OCI-LY1 (cell line): ENCODE measurements at regions not wholly inside any gene's neighbourhood (a gene's known extent, or its start where the extent isn't known, plus 50 kb on each side); places are given as distances from the start of the nearest gene placed in this dataset.

ENCODE experiments used
- H2AFZ ChIP-seq: fragments of 200-600 bp; sonication (generic), shearing (Covaris generic); 2 replicates; pipeline ENCODE4 v1.6.0; 2014; ENCODE audit warnings: antibody characterized with exemption, mild to moderate bottlenecking, low read length
- H3F3A ChIP-seq: fragments of 200-600 bp; sonication (generic), shearing (Covaris generic); 2 replicates; pipeline ENCODE4 v1.6.0; 2014; ENCODE audit warnings: mild to moderate bottlenecking, antibody characterized with exemption, low read length, moderate library complexity; ENCODE audit not compliant: insufficient read depth
- H3K27ac ChIP-seq: fragments of 200-600 bp; sonication (generic); 2 replicates; pipeline ENCODE4 v1.5.1; 2014; ENCODE audit warnings: low read length, mixed run types, mild to moderate bottlenecking, low read depth; ENCODE audit not compliant: poor library complexity, severe bottlenecking
- H3K27me3 ChIP-seq: fragments of 200-600 bp; sonication (generic); 2 replicates; pipeline ENCODE4 v1.6.0; 2014; ENCODE audit warnings: antibody characterized with exemption, mild to moderate bottlenecking, low read length, moderate library complexity; ENCODE audit not compliant: insufficient read depth
- H3K36me3 ChIP-seq: fragments of 200-600 bp; sonication (generic); 2 replicates; pipeline ENCODE4 v1.6.1; 2014; ENCODE audit warnings: mild to moderate bottlenecking, antibody characterized with exemption, low read length, moderate library complexity, mixed read lengths; ENCODE audit not compliant: insufficient read depth
- H3K4me1 ChIP-seq: fragments of 200-600 bp; sonication (generic); 2 replicates; pipeline ENCODE4 v1.5.1; 2014; ENCODE audit warnings: mild to moderate bottlenecking, low read length, moderate library complexity; ENCODE audit not compliant: insufficient read depth, severe bottlenecking
- H3K4me2 ChIP-seq: fragments of 200-600 bp; sonication (generic), shearing (Covaris generic); 2 replicates; pipeline ENCODE4 v1.6.1; 2014; ENCODE audit warnings: low read length
- H3K4me3 ChIP-seq: fragments of 200-600 bp; sonication (generic); 2 replicates; pipeline ENCODE4 v1.5.1; 2014; ENCODE audit warnings: low read length, low read depth, mild to moderate bottlenecking, mixed read lengths; ENCODE audit not compliant: poor library complexity, severe bottlenecking
- H3K79me2 ChIP-seq: fragments of 200-600 bp; shearing (Covaris generic); 2 replicates; pipeline ENCODE4 v1.6.1; 2016; ENCODE audit warnings: mixed run types, low read length, mixed read lengths; ENCODE audit not compliant: insufficient read depth
- H3K9ac ChIP-seq: fragments of 200-600 bp; sonication (generic), shearing (Covaris generic); 2 replicates; pipeline ENCODE4 v1.6.1; 2014; ENCODE audit warnings: mild to moderate bottlenecking, low read length, mixed read lengths
- H3K9me2 ChIP-seq: fragments of 200-600 bp; sonication (generic), shearing (Covaris generic); 2 replicates; pipeline ENCODE4 v1.6.1; 2014; ENCODE audit warnings: low read depth, mild to moderate bottlenecking, low read length, mixed read lengths
- H3K9me3 ChIP-seq: fragments of 200-600 bp; shearing (Covaris generic); 2 replicates; pipeline ENCODE4 v1.6.1; 2014; ENCODE audit warnings: low read length, mixed read lengths
- H4K20me1 ChIP-seq: fragments of 200-600 bp; sonication (generic), shearing (Covaris generic); 2 replicates; pipeline ENCODE4 v1.6.0; 2016; ENCODE audit warnings: mild to moderate bottlenecking, low read length; ENCODE audit not compliant: insufficient read depth
- EZH2 ChIP-seq: fragments of 200-600 bp; sonication (generic), shearing (Covaris generic); IDR thresholded peaks from 2 replicates; pipeline ENCODE4 v1.8.0; 2017; ENCODE audit warnings: borderline replicate concordance, mixed run types, mild to moderate bottlenecking, antibody characterized with exemption, low read length, moderate library complexity, mixed read lengths
- TF ChIP-seq, protein P1 (sequence below): fragments of 200-600 bp; sonication (generic), shearing (Covaris generic); IDR thresholded peaks from 2 replicates; pipeline ENCODE4 v1.5.1; 2017; ENCODE audit warnings: mild to moderate bottlenecking, antibody characterized with exemption, low read length, moderate library complexity, mixed read lengths

DNA sequence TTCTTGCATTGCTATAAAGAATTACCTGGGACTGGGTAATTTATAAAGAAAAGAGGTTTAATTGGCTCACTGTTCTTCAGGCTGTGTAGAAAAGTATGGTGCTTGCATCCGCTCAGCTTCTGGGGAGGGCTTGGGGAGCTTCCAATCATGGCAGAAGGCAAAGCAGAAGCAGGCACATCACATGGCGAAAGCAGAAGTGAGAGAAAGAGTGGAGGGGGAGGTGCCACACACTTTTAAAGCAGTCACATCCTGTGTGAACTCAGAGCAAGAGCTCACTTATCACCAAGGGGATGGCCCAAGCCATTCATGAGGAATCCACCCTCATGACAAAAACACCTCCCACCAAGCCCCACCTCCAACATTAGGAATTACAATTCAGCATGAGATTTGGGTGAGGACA is 303.5 kb downstream of the OTUD1 start:
- no peak overlapping the region for H2AFZ ChIP-seq
- H3K4me1 ChIP-seq: no peaks in the 10 kb centered on the region
- H3K36me3 ChIP-seq: no peaks in the 10 kb centered on the region
- no peaks in the 10 kb centered on the region for H4K20me1 ChIP-seq
- no peaks in the 10 kb centered on the region for H3K9me3 ChIP-seq
- H3K9ac ChIP-seq: no peak overlapping the region
- TF ChIP-seq, protein P1, sequence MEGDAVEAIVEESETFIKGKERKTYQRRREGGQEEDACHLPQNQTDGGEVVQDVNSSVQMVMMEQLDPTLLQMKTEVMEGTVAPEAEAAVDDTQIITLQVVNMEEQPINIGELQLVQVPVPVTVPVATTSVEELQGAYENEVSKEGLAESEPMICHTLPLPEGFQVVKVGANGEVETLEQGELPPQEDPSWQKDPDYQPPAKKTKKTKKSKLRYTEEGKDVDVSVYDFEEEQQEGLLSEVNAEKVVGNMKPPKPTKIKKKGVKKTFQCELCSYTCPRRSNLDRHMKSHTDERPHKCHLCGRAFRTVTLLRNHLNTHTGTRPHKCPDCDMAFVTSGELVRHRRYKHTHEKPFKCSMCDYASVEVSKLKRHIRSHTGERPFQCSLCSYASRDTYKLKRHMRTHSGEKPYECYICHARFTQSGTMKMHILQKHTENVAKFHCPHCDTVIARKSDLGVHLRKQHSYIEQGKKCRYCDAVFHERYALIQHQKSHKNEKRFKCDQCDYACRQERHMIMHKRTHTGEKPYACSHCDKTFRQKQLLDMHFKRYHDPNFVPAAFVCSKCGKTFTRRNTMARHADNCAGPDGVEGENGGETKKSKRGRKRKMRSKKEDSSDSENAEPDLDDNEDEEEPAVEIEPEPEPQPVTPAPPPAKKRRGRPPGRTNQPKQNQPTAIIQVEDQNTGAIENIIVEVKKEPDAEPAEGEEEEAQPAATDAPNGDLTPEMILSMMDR: no peak
- no peak for TF ChIP-seq EZH2
- H3K79me2 ChIP-seq: no peaks in the 10 kb centered on the region
- no peak overlapping the region for H3K4me3 ChIP-seq
- H3K9me2 ChIP-seq: no peaks in the 10 kb centered on the region
- no peaks in the 10 kb centered on the region for H3K27me3 ChIP-seq
- H3F3A ChIP-seq: no peaks in the 10 kb centered on the region
- H3K4me2 ChIP-seq: no peak overlapping the region
- H3K27ac ChIP-seq: no peak overlapping the region

- Histone ChIP-seq H3K9me3 (no peaks in the 10 kb centered on the region), H3K27ac (no peak overlapping the region), H3K79me2 (no peaks in the 10 kb centered on the region), H3K9ac (no peak overlapping the region), H3F3A (no peaks in the 10 kb centered on the region), H3K4me2 (no peak overlapping the region), H3K4me3 (no peak overlapping the region), H3K4me1 (no peaks in the 10 kb centered on the region), H2AFZ (no peak overlapping the region), H3K9me2 (no peaks in the 10 kb centered on the region), H3K36me3 (no peaks in the 10 kb centered on the region), H3K27me3 (no peaks in the 10 kb centered on the region), H4K20me1 (no peaks in the 10 kb centered on the region)
- TF ChIP-seq, protein P1: no peak
- TF ChIP-seq EZH2: no peak
Observed at GRCh38 chr10:23742807-23743206, 303.9 kb downstream of the OTUD1 start.

- Histone ChIP-seq H3K27me3 (no peaks in the 10 kb centered on the region), H3F3A (no peaks in the 10 kb centered on the region), H3K36me3 (no peaks in the 10 kb centered on the region), H3K4me3 (no peak overlapping the region), H3K27ac (no peak overlapping the region), H4K20me1 (no peaks in the 10 kb centered on the region), H3K9ac (no peak overlapping the region), H3K9me2 (no peaks in the 10 kb centered on the region), H2AFZ (no peak overlapping the region), H3K79me2 (no peaks in the 10 kb centered on the region), H3K9me3 (no peaks in the 10 kb centered on the region), H3K4me1 (no peaks in the 10 kb centered on the region), H3K4me2 (no peak overlapping the region)
- no peak for TF ChIP-seq EZH2
Observed at GRCh38 chr10:23754179-23754578, 315.3 kb downstream of the OTUD1 start.

GRCh38 chr10:23754941-23755340 is 316.1 kb downstream of the OTUD1 start:
- H3K4me2 ChIP-seq: no peak overlapping the region
- H2AFZ ChIP-seq: no peak overlapping the region
- H3K9me3 ChIP-seq: no peaks in the 10 kb centered on the region
- H3K27me3 ChIP-seq: no peaks in the 10 kb centered on the region
- no peak overlapping the region for H3K4me3 ChIP-seq
- H3K27ac ChIP-seq: no peak overlapping the region
- no peaks in the 10 kb centered on the region for H4K20me1 ChIP-seq
- no peaks in the 10 kb centered on the region for H3K4me1 ChIP-seq
- TF ChIP-seq, protein P1: no peak
- no peak for TF ChIP-seq EZH2
- H3K9me2 ChIP-seq: no peaks in the 10 kb centered on the region
- H3F3A ChIP-seq: no peaks in the 10 kb centered on the region
- no peaks in the 10 kb centered on the region for H3K36me3 ChIP-seq
- no peaks in the 10 kb centered on the region for H3K79me2 ChIP-seq
- H3K9ac ChIP-seq: no peak overlapping the region
